ENCODE measurements at regions not wholly inside any gene's neighbourhood (a gene's known extent, or its start where the extent isn't known, plus 50 kb on each side); places are given as distances from the start of the nearest gene placed in this dataset.

GRCh38 chr2:138274421-138275291 lies 226.9 kb upstream of the SPOPL start:
- Histone ChIP-seq H3K9ac (ENCODE audit: low read depth, low read length) (no peak overlapping the region), H3K27me3 (ENCODE audit: control insufficient read depth, insufficient read depth, low read length) (no peaks in the 10 kb centered on the region), H3K9me3 (replicated peaks; ENCODE audit: low read length) (no peaks in the 10 kb centered on the region), H3K4me3 (ENCODE audit: low read length) (no peak overlapping the region), H3K4me1 (ENCODE audit: control insufficient read depth, insufficient read depth, low read length) (peaks cover 28% of the 10 kb centered on the region), H3K36me3 (ENCODE audit: insufficient read depth, low read length) (no peaks in the 10 kb centered on the region), H3K4me2 (ENCODE audit: low read length) (no peak overlapping the region)

- Histone ChIP-seq H3K9ac (ENCODE audit: low read depth, low read length) (no peak overlapping the region), H3K4me2 (ENCODE audit: low read length) (no peak overlapping the region), H3K27me3 (ENCODE audit: control insufficient read depth, insufficient read depth, low read length) (no peaks in the 10 kb centered on the region), H3K36me3 (ENCODE audit: insufficient read depth, low read length) (no peaks in the 10 kb centered on the region), H3K4me1 (ENCODE audit: control insufficient read depth, insufficient read depth, low read length) (peaks cover 28% of the 10 kb centered on the region), H3K9me3 (replicated peaks; ENCODE audit: low read length) (no peaks in the 10 kb centered on the region), H3K4me3 (ENCODE audit: low read length) (no peak overlapping the region)
Observed at GRCh38 chr2:138275292-138275690, 226.3 kb upstream of the SPOPL start.

- Histone ChIP-seq H3K36me3 (ENCODE audit: insufficient read depth, low read length) (no peaks in the 10 kb centered on the region), H3K4me2 (ENCODE audit: low read length) (no peak overlapping the region), H3K27me3 (ENCODE audit: control insufficient read depth, insufficient read depth, low read length) (no peaks in the 10 kb centered on the region), H3K4me3 (ENCODE audit: low read length) (no peak overlapping the region), H3K9ac (ENCODE audit: low read depth, low read length) (no peak overlapping the region), H3K4me1 (ENCODE audit: control insufficient read depth, insufficient read depth, low read length) (peaks cover 28% of the 10 kb centered on the region), H3K9me3 (replicated peaks; ENCODE audit: low read length) (no peaks in the 10 kb centered on the region)
Observed at GRCh38 chr2:138275881-138276280, 225.7 kb upstream of the SPOPL start.

GRCh38 chr2:138276339-138276738 lies 225.2 kb upstream of the SPOPL start:
- Histone ChIP-seq H3K9ac (ENCODE audit: low read depth, low read length) (no peak overlapping the region), H3K4me2 (ENCODE audit: low read length) (no peak overlapping the region), H3K27me3 (ENCODE audit: control insufficient read depth, insufficient read depth, low read length) (no peaks in the 10 kb centered on the region), H3K4me3 (ENCODE audit: low read length) (no peak overlapping the region), H3K36me3 (ENCODE audit: insufficient read depth, low read length) (no peaks in the 10 kb centered on the region), H3K4me1 (ENCODE audit: control insufficient read depth, insufficient read depth, low read length) (peaks cover 28% of the 10 kb centered on the region), H3K9me3 (replicated peaks; ENCODE audit: low read length) (no peaks in the 10 kb centered on the region)

- H3K4me3 ChIP-seq (ENCODE audit: low read length), result no peak overlapping the region
- no peak overlapping the region for H3K4me2 ChIP-seq (ENCODE audit: low read length)
- no peak overlapping the region for H3K9ac ChIP-seq (ENCODE audit: low read depth, low read length)
- no peaks in the 10 kb centered on the region for H3K36me3 ChIP-seq (ENCODE audit: insufficient read depth, low read length)
- H3K4me1 ChIP-seq (ENCODE audit: control insufficient read depth, insufficient read depth, low read length), result peaks cover 28% of the 10 kb centered on the region
- no peaks in the 10 kb centered on the region for H3K9me3 ChIP-seq (replicated peaks; ENCODE audit: low read length)
- H3K27me3 ChIP-seq (ENCODE audit: control insufficient read depth, insufficient read depth, low read length), result no peaks in the 10 kb centered on the region
Observed at GRCh38 chr2:138277062-138277461, 224.5 kb upstream of the SPOPL start.

- H3K9me3 ChIP-seq (replicated peaks; ENCODE audit: low read length), result no peaks in the 10 kb centered on the region
- H3K36me3 ChIP-seq (ENCODE audit: insufficient read depth, low read length), result no peaks in the 10 kb centered on the region
- H3K4me3 ChIP-seq (ENCODE audit: low read length), result no peak overlapping the region
- H3K4me2 ChIP-seq (ENCODE audit: low read length), result no peak overlapping the region
- H3K4me1 ChIP-seq (ENCODE audit: control insufficient read depth, insufficient read depth, low read length), result peaks cover 18% of the 10 kb centered on the region
- H3K9ac ChIP-seq (ENCODE audit: low read depth, low read length), result no peak overlapping the region
- H3K27me3 ChIP-seq (ENCODE audit: control insufficient read depth, insufficient read depth, low read length), result no peaks in the 10 kb centered on the region
Observed at GRCh38 chr2:138279871-138280270, 221.7 kb upstream of the SPOPL start.

- no peaks in the 10 kb centered on the region for H3K9me3 ChIP-seq (replicated peaks; ENCODE audit: low read length)
- no peak overlapping the region for H3K4me3 ChIP-seq (ENCODE audit: low read length)
- H3K27me3 ChIP-seq (ENCODE audit: control insufficient read depth, insufficient read depth, low read length), result no peaks in the 10 kb centered on the region
- H3K9ac ChIP-seq (ENCODE audit: low read depth, low read length), result no peak overlapping the region
- peaks cover 5% of the 10 kb centered on the region for H3K4me1 ChIP-seq (ENCODE audit: control insufficient read depth, insufficient read depth, low read length)
- no peaks in the 10 kb centered on the region for H3K36me3 ChIP-seq (ENCODE audit: insufficient read depth, low read length)
- H3K4me2 ChIP-seq (ENCODE audit: low read length), result no peak overlapping the region
Observed at GRCh38 chr2:138280999-138281695, 220.4 kb upstream of the SPOPL start.

- Histone ChIP-seq H3K4me1 (ENCODE audit: control insufficient read depth, insufficient read depth, low read length) (no peaks in the 10 kb centered on the region), H3K4me3 (ENCODE audit: low read length) (no peak overlapping the region), H3K4me2 (ENCODE audit: low read length) (no peak overlapping the region), H3K36me3 (ENCODE audit: insufficient read depth, low read length) (no peaks in the 10 kb centered on the region), H3K9ac (ENCODE audit: low read depth, low read length) (no peak overlapping the region), H3K9me3 (replicated peaks; ENCODE audit: low read length) (no peaks in the 10 kb centered on the region), H3K27me3 (ENCODE audit: control insufficient read depth, insufficient read depth, low read length) (no peaks in the 10 kb centered on the region)
Observed at GRCh38 chr2:138282014-138282672, 219.4 kb upstream of the SPOPL start.

- no peaks in the 10 kb centered on the region for H3K36me3 ChIP-seq (ENCODE audit: insufficient read depth, low read length)
Observed at GRCh38 chr2:138291805-138292204, 209.8 kb upstream of the SPOPL start.

GRCh38 chr2:138293045-138293444 lies 208.5 kb upstream of the SPOPL start:
- Histone ChIP-seq H3K27me3 (ENCODE audit: control insufficient read depth, insufficient read depth, low read length) (no peaks in the 10 kb centered on the region), H3K4me2 (ENCODE audit: low read length) (no peak overlapping the region), H3K9ac (ENCODE audit: low read depth, low read length) (no peak overlapping the region), H3K4me1 (ENCODE audit: control insufficient read depth, insufficient read depth, low read length) (peaks cover 12% of the 10 kb centered on the region), H3K9me3 (replicated peaks; ENCODE audit: low read length) (no peaks in the 10 kb centered on the region), H3K36me3 (ENCODE audit: insufficient read depth, low read length) (no peaks in the 10 kb centered on the region), H3K4me3 (ENCODE audit: low read length) (no peak overlapping the region)

More at GRCh38 chr2:138291805-138292204, 209.8 kb upstream of the SPOPL start:
- no peaks in the 10 kb centered on the region for H3K9me3 ChIP-seq (replicated peaks; ENCODE audit: low read length)
- H3K9ac ChIP-seq (ENCODE audit: low read depth, low read length), result no peak overlapping the region
- no peak overlapping the region for H3K4me2 ChIP-seq (ENCODE audit: low read length)
- H3K4me1 ChIP-seq (ENCODE audit: control insufficient read depth, insufficient read depth, low read length), result peaks cover 12% of the 10 kb centered on the region
- no peaks in the 10 kb centered on the region for H3K27me3 ChIP-seq (ENCODE audit: control insufficient read depth, insufficient read depth, low read length)
- H3K4me3 ChIP-seq (ENCODE audit: low read length), result no peak overlapping the region

GRCh38 chr2:138293549-138293948 lies 208.0 kb upstream of the SPOPL start:
- Histone ChIP-seq H3K9me3 (replicated peaks; ENCODE audit: low read length) (no peaks in the 10 kb centered on the region), H3K36me3 (ENCODE audit: insufficient read depth, low read length) (no peaks in the 10 kb centered on the region), H3K4me3 (ENCODE audit: low read length) (no peak overlapping the region), H3K4me2 (ENCODE audit: low read length) (no peak overlapping the region), H3K4me1 (ENCODE audit: control insufficient read depth, insufficient read depth, low read length) (peaks cover 12% of the 10 kb centered on the region), H3K9ac (ENCODE audit: low read depth, low read length) (no peak overlapping the region), H3K27me3 (ENCODE audit: control insufficient read depth, insufficient read depth, low read length) (no peaks in the 10 kb centered on the region)

Measured in skeletal muscle satellite cell (primary cell).